CD14-positive monocyte (primary cell): ENCODE measurements at regions not wholly inside any gene's neighbourhood (a gene's known extent, or its start where the extent isn't known, plus 50 kb on each side); places are given as distances from the start of the nearest gene placed in this dataset.

Experiments used
- DNase-seq, 3 donors: peaks; one replicate each; pipeline ENCODE4 v3.0.0-alpha.2; 2011 to 2022
- H2AFZ ChIP-seq: 2 replicates; pipeline ENCODE4 v1.6.0; 2012; ENCODE audit warnings: mild to moderate bottlenecking, low read depth, low read length, inconsistent platforms; ENCODE audit not compliant: insufficient read depth, poor library complexity, severe bottlenecking
- H3K27ac ChIP-seq, 2 donors: 1 replicate in 1 of 2; 2 replicates in 1 of 2; pipeline ENCODE4 v1.5.1; 2012 to 2013; ENCODE audit warnings: low read length in 2 of 2, control low read depth in 1 of 2, inconsistent platforms in 1 of 2, low read depth in 1 of 2, mild to moderate bottlenecking in 1 of 2
- H3K27me3 ChIP-seq, 2 donors: one replicate each; pipeline versions ENCODE4 v1.6.0 to v1.6.1; 2011 to 2013; ENCODE audit warnings: low read length in 2 of 2; ENCODE audit not compliant: control insufficient read depth in 2 of 2, insufficient read depth in 2 of 2
- H3K36me3 ChIP-seq, 2 donors: replicated peaks in 1 of 2; 1 replicate in 1 of 2; 2 replicates in 1 of 2; pipeline versions ENCODE4 v1.5.1 to v1.6.1; 2012 to 2013; ENCODE audit warnings: low read length in 2 of 2, control low read depth in 1 of 2, inconsistent platforms in 1 of 2, mild to moderate bottlenecking in 1 of 2; ENCODE audit not compliant: insufficient read depth in 2 of 2, control insufficient read depth in 1 of 2
- H3K4me1 ChIP-seq, 2 donors: 1 replicate in 1 of 2; 2 replicates in 1 of 2; pipeline versions ENCODE4 v1.5.1 to v1.6.1; 2012 to 2013; ENCODE audit warnings: low read length in 2 of 2, control low read depth in 1 of 2, inconsistent platforms in 1 of 2, mild to moderate bottlenecking in 1 of 2, moderate library complexity in 1 of 2; ENCODE audit not compliant: insufficient read depth in 2 of 2, control insufficient read depth in 1 of 2
- H3K4me2 ChIP-seq: replicated peaks from 2 replicates; pipeline ENCODE3; 2012; ENCODE audit warnings: low read length, moderate library complexity, mild to moderate bottlenecking; ENCODE audit not compliant: poor library complexity, severe bottlenecking; ENCODE audit errors: extremely low read depth
- H3K4me3 ChIP-seq, 3 experiments: fragments of 200-600 bp in 1 of 3; sonication (generic) in 1 of 3; replicated peaks in 1 of 3; 1 replicate in 2 of 3; 2 replicates in 1 of 3; pipeline ENCODE4 v1.5.1; 2011 to 2013; ENCODE audit warnings: low read length in 3 of 3, mild to moderate bottlenecking in 3 of 3, control low read depth in 2 of 3, low read depth in 2 of 3, inconsistent platforms in 1 of 3, moderate library complexity in 1 of 3
- H3K79me2 ChIP-seq: 2 replicates; pipeline ENCODE4 v1.6.0; 2012; ENCODE audit warnings: mild to moderate bottlenecking, control low read depth, inconsistent platforms, low read length, moderate library complexity; ENCODE audit not compliant: insufficient read depth
- H3K9ac ChIP-seq: 2 replicates; pipeline ENCODE4 v1.6.0; 2017; ENCODE audit warnings: low read length, mild to moderate bottlenecking; ENCODE audit not compliant: insufficient read depth, poor library complexity, severe bottlenecking
- H3K9me3 ChIP-seq, 2 donors: replicated peaks in 1 of 2; 1 replicate in 1 of 2; 2 replicates in 1 of 2; pipeline versions ENCODE4 v1.5.1 to v1.6.1; 2012 to 2013; ENCODE audit warnings: low read length in 2 of 2, control low read depth in 1 of 2; ENCODE audit not compliant: control insufficient read depth in 1 of 2, insufficient read depth in 1 of 2
- H4K20me1 ChIP-seq: 2 replicates; pipeline ENCODE4 v1.6.0; 2012; ENCODE audit warnings: mild to moderate bottlenecking, low read length, control low read depth, moderate library complexity; ENCODE audit not compliant: insufficient read depth
- H3K27ac Mint-ChIP-seq, 7 donors: one replicate each; pipeline ENCODE4 v1.8.0; 2020; ENCODE audit warnings: mild to moderate bottlenecking in 7 of 7, mixed read lengths in 7 of 7, moderate library complexity in 6 of 7, inconsistent platforms in 2 of 7
- H3K27me3 Mint-ChIP-seq, 3 donors: one replicate each; pipeline ENCODE4 v1.8.0; 2021 to 2022; ENCODE audit warnings: low read depth in 3 of 3, mild to moderate bottlenecking in 3 of 3, mixed read lengths in 3 of 3, moderate library complexity in 3 of 3, inconsistent platforms in 1 of 3
- H3K36me3 Mint-ChIP-seq, 2 donors: one replicate each; pipeline ENCODE4 v1.8.0; 2020; ENCODE audit warnings: mixed read lengths in 2 of 2, inconsistent platforms in 1 of 2, mild to moderate bottlenecking in 1 of 2
- H3K4me1 Mint-ChIP-seq: one replicate; pipeline ENCODE4 v1.8.0; 2020; ENCODE audit warnings: mild to moderate bottlenecking, mixed read lengths
- H3K4me3 Mint-ChIP-seq, 2 donors: one replicate each; pipeline ENCODE4 v1.8.0; 2020; ENCODE audit warnings: mild to moderate bottlenecking in 2 of 2, mixed read lengths in 2 of 2, moderate library complexity in 1 of 2
- H3K9me3 Mint-ChIP-seq, 7 donors: one replicate each; pipeline ENCODE4 v1.8.0; 2020 to 2022; ENCODE audit warnings: mixed read lengths in 7 of 7, mild to moderate bottlenecking in 6 of 7, moderate library complexity in 6 of 7, inconsistent platforms in 2 of 7
- CTCF ChIP-seq: fragments of 200-600 bp; IDR thresholded peaks from one replicate; pipeline ENCODE4 v1.8.0; 2022; ENCODE audit warnings: antibody characterized with exemption, mild to moderate bottlenecking
- WGBS: methylation state at CpG from one replicate; pipeline ENCODE4 v1.1.5; 2013; ENCODE audit warnings: missing lambda C conversion rate; ENCODE audit not compliant: insufficient coverage; 5-methylcytosine and 5-hydroxymethylcytosine counted together
- intact Hi-C, 2 donors: fragments of 100-400 bp; cut with micrococcal nuclease; formaldehyde crosslinking; loops; one replicate each; pipeline versions ENCODE4 v1.15.0 to v1.15.1; 2023

GRCh38 chr6:143596866-143597265, 80.9 kb upstream of the PHACTR2 start:
- no peaks in the 10 kb centered on the region for H3K9me3 ChIP-seq
- intact Hi-C loops: no loop called here
- H3K27ac Mint-ChIP-seq: no peak overlapping the region

DNA sequence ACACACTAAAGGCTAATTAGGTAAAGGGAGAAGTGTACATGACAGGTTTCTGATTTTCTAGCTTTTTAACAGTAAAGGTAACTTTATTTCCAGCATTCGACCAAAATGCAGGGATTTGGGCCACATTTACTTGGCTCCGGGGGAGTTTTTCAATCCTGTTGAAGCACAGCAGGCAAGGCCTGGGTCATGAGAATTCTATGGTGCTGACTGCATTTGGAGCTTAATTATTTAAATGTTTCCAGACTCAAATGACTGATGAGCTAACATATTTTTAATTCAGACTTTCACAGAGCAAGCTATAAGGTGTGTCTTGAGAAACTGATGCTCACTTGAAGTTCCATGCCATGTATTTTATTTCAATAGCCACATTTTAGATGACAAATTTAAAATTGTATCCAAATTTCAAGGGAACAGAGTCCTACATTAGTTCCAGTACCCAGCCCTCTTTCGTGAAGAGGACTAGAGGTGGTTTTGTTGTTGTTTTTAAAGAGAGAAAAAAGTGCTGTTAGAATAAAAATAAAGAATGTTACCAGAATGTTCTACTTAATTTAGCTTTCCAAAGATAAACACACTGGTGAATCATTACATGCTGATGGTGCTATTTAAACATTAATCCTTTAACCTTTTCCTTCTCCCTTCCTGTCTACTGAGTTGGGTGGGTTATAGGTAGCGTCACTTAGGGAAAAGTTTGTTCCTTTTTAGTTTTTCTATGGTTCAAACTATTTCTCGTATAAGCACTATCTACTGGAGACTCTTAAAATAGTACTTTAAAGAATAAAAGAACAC, 82.3 kb upstream of the PHACTR2 start:
- H3K4me3 Mint-ChIP-seq: no peak overlapping the region
- no peaks in the 10 kb centered on the region for H3K27me3 ChIP-seq
- no peak for DNase-seq
- H3K9me3 Mint-ChIP-seq: peaks cover 2 to 7% (median 4%) of the 10 kb centered on the region in 7 donors
- H3K27ac Mint-ChIP-seq: no peak overlapping the region
- TF ChIP-seq CTCF: no peak
- peaks cover 7 to 9% of the 10 kb centered on the region in 2 donors for H3K4me1 ChIP-seq
- peaks cover 5% of the 10 kb centered on the region for H4K20me1 ChIP-seq
- no peak overlapping the region for H3K4me2 ChIP-seq
- H3K4me1 Mint-ChIP-seq: peaks cover 15% of the 10 kb centered on the region
- H3K9ac ChIP-seq: no peak overlapping the region
- H3K27ac ChIP-seq: no peak overlapping the region
- no peaks in the 10 kb centered on the region for H3K27me3 Mint-ChIP-seq
- intact Hi-C loops: no loop called here
- WGBS: 100% methylated on average over 1 of the region's 5 CpGs
- peaks cover 8% of the 10 kb centered on the region for H3K79me2 ChIP-seq
- peaks cover 0 to 9% of the 10 kb centered on the region in 2 donors for H3K36me3 ChIP-seq
- no peak overlapping the region for H2AFZ ChIP-seq
- no peaks in the 10 kb centered on the region for H3K9me3 ChIP-seq
- no peak overlapping the region for H3K4me3 ChIP-seq
- H3K36me3 Mint-ChIP-seq: peaks cover 3 to 5% of the 10 kb centered on the region in 2 donors

More at GRCh38 chr6:143596866-143597265, 80.9 kb upstream of the PHACTR2 start:
- Histone ChIP-seq H2AFZ (no peak overlapping the region), H3K4me2 (no peak overlapping the region), H3K27ac (no peak overlapping the region), H3K36me3 (no peaks in the 10 kb centered on the region), H3K27me3 (no peaks in the 10 kb centered on the region), H3K79me2 (peaks cover 16% of the 10 kb centered on the region), H4K20me1 (peaks cover 10% of the 10 kb centered on the region), H3K4me3 (no peak overlapping the region), H3K4me1 (peaks cover 7 to 9% of the 10 kb centered on the region in 2 donors), H3K9ac (no peak overlapping the region)
- Mint-ChIP-seq H3K9me3 (peaks cover 0 to 7% (median 4%) of the 10 kb centered on the region in 7 donors), H3K4me3 (no peak overlapping the region), H3K27me3 (no peaks in the 10 kb centered on the region), H3K4me1 (peaks cover 15% of the 10 kb centered on the region), H3K36me3 (peaks cover 3% of the 10 kb centered on the region in 2 donors)
- no peak for TF ChIP-seq CTCF
- no peak for DNase-seq
- 90% methylated on average over 1 of the region's 4 CpGs for WGBS
